ENCODE measurements at regions not wholly inside any gene's neighbourhood (a gene's known extent, or its start where the extent isn't known, plus 50 kb on each side); places are given as distances from the start of the nearest gene placed in this dataset.

DNA sequence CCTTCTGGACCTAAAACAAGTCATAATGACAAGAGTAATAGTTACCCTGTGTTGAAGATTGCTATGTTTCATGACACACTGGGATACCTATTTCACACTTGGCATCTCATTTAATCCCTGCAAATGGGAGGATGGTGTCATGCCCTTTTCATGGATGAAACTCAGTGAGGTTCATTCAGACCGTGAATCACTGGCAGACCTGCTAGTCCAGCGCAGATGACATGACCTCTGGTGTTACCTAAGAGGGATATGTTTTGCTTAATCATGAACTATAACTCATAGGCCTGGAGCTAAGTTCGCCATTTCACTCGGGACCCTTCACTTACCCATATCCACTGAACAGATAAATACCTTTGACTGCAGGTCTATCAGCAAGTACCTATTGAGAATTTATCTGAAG is 286.6 kb upstream of the FMN2 start:
- Histone ChIP-seq H4K20me1 (ENCODE audit: low read depth, low read length) (no peaks in the 10 kb centered on the region), H2AFZ (ENCODE audit: low read depth, low read length, severe bottlenecking) (no peak overlapping the region), H3K9me2 (replicated peaks; ENCODE audit: insufficient read depth, low read length) (no peaks in the 10 kb centered on the region), H3K4me3 (ENCODE audit: insufficient read depth, low read length, poor library complexity, severe bottlenecking) (no peak overlapping the region), H3K27ac (ENCODE audit: low read depth, low read length) (no peak overlapping the region), H3K9ac (ENCODE audit: low read length) (no peak overlapping the region), H3K9me3 (ENCODE audit: insufficient read depth, low read length) (no peaks in the 10 kb centered on the region), H3K4me2 (ENCODE audit: low read depth, low read length, poor library complexity, severe bottlenecking) (no peak overlapping the region), H3K36me3 (ENCODE audit: low read length) (no peaks in the 10 kb centered on the region), H3K79me2 (ENCODE audit: insufficient read depth, low read length) (no peaks in the 10 kb centered on the region), H3F3A (ENCODE audit: insufficient read depth) (no peaks in the 10 kb centered on the region), H3K27me3 (ENCODE audit: low read length) (no peaks in the 10 kb centered on the region)
- no peak for TF ChIP-seq EZH2phosphoT487 (conservative IDR thresholded peaks at IDR 0.05; ENCODE audit: low read length)
- TF ChIP-seq, protein P1, sequence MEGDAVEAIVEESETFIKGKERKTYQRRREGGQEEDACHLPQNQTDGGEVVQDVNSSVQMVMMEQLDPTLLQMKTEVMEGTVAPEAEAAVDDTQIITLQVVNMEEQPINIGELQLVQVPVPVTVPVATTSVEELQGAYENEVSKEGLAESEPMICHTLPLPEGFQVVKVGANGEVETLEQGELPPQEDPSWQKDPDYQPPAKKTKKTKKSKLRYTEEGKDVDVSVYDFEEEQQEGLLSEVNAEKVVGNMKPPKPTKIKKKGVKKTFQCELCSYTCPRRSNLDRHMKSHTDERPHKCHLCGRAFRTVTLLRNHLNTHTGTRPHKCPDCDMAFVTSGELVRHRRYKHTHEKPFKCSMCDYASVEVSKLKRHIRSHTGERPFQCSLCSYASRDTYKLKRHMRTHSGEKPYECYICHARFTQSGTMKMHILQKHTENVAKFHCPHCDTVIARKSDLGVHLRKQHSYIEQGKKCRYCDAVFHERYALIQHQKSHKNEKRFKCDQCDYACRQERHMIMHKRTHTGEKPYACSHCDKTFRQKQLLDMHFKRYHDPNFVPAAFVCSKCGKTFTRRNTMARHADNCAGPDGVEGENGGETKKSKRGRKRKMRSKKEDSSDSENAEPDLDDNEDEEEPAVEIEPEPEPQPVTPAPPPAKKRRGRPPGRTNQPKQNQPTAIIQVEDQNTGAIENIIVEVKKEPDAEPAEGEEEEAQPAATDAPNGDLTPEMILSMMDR (IDR thresholded peaks at IDR 0.05; ENCODE audit: insufficient read depth, low read length, poor library complexity, severe bottlenecking), result no peak

DNA sequence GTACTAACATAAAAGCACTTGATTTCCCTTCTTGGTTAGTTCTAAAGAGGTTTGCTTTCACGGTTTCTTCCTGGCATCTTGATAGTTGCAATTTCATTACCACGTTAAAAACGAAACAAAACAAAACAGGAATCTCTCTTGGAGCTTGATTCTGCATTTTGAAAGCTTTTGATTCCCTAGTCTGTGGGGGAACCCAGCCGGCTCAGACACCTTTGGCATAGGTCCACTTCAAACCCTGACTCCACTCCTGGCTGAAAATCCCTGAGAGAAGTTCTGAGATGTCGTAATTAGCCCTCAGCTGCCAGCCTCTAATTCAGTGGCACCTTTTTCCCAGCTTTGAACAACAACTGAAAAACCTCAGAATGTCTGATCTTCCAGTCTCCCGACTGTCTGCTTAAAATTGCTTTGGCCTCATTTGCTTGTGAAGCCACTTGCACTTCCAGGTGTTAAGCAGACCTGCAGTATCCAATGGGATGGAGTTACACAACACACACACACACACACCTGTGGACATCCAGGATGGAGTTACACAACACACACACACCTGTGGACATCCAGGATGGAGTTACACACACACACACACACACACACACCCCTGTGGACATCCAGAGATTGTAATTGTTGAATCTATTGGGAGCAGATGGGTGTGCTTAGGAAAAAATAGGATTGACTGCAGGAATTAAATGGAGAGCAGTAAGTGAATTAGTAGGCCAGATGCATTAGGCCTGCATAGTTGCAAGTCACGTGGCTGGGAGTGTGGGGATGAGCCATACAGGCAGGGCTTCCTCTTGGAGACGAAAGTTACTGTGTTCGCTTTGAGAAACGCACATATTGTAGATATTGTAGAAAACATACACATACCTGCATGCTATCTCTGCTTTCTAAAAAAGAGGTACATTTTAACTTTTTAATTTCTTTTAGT is 285.6 kb upstream of the FMN2 start:
- no peak overlapping the region for H3K27ac ChIP-seq (ENCODE audit: low read depth, low read length)
- no peaks in the 10 kb centered on the region for H3K9me2 ChIP-seq (replicated peaks; ENCODE audit: insufficient read depth, low read length)
- H4K20me1 ChIP-seq (ENCODE audit: low read depth, low read length), result no peaks in the 10 kb centered on the region
- TF ChIP-seq, protein P1 (IDR thresholded peaks at IDR 0.05; ENCODE audit: insufficient read depth, low read length, poor library complexity, severe bottlenecking), result no peak
- TF ChIP-seq EZH2phosphoT487 (conservative IDR thresholded peaks at IDR 0.05; ENCODE audit: low read length), result no peak
- H3K4me2 ChIP-seq (ENCODE audit: low read depth, low read length, poor library complexity, severe bottlenecking), result no peak overlapping the region
- no peaks in the 10 kb centered on the region for H3K27me3 ChIP-seq (ENCODE audit: low read length)
- no peak overlapping the region for H2AFZ ChIP-seq (ENCODE audit: low read depth, low read length, severe bottlenecking)
- no peak overlapping the region for H3K9ac ChIP-seq (ENCODE audit: low read length)
- H3K79me2 ChIP-seq (ENCODE audit: insufficient read depth, low read length), result no peaks in the 10 kb centered on the region
- H3F3A ChIP-seq (ENCODE audit: insufficient read depth), result no peaks in the 10 kb centered on the region
- H3K36me3 ChIP-seq (ENCODE audit: low read length), result no peaks in the 10 kb centered on the region
- H3K9me3 ChIP-seq (ENCODE audit: insufficient read depth, low read length), result no peaks in the 10 kb centered on the region
- no peak overlapping the region for H3K4me3 ChIP-seq (ENCODE audit: insufficient read depth, low read length, poor library complexity, severe bottlenecking)

DNA sequence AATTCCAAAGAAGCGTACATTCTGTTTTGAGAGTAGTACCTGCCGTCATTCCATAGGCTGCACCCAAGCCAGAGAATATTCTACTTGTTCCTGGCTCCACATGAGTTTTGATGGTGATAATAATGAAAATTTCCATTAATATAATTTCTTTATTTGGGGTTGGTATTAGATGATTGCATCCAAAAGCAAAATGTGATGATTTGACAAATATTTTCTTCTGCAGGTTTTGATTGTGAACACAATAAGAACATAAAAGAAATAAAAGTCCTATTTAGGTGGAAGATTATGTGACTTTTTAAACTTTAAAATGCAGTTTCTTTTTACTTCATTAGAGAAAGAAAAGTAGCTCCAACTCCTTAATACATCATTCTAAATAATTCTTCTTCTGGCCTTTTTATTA is 284.8 kb upstream of the FMN2 start:
- H3K27ac ChIP-seq (ENCODE audit: low read depth, low read length), result no peak overlapping the region
- H3K27me3 ChIP-seq (ENCODE audit: low read length), result no peaks in the 10 kb centered on the region
- no peaks in the 10 kb centered on the region for H3K36me3 ChIP-seq (ENCODE audit: low read length)
- no peaks in the 10 kb centered on the region for H4K20me1 ChIP-seq (ENCODE audit: low read depth, low read length)
- no peak overlapping the region for H3K9ac ChIP-seq (ENCODE audit: low read length)
- no peaks in the 10 kb centered on the region for H3K9me3 ChIP-seq (ENCODE audit: insufficient read depth, low read length)
- H2AFZ ChIP-seq (ENCODE audit: low read depth, low read length, severe bottlenecking), result no peak overlapping the region
- no peaks in the 10 kb centered on the region for H3K9me2 ChIP-seq (replicated peaks; ENCODE audit: insufficient read depth, low read length)
- no peaks in the 10 kb centered on the region for H3K79me2 ChIP-seq (ENCODE audit: insufficient read depth, low read length)
- H3K4me2 ChIP-seq (ENCODE audit: low read depth, low read length, poor library complexity, severe bottlenecking), result no peak overlapping the region
- TF ChIP-seq EZH2phosphoT487 (conservative IDR thresholded peaks at IDR 0.05; ENCODE audit: low read length), result no peak
- TF ChIP-seq, protein P1 (IDR thresholded peaks at IDR 0.05; ENCODE audit: insufficient read depth, low read length, poor library complexity, severe bottlenecking), result no peak
- H3F3A ChIP-seq (ENCODE audit: insufficient read depth), result no peaks in the 10 kb centered on the region
- no peak overlapping the region for H3K4me3 ChIP-seq (ENCODE audit: insufficient read depth, low read length, poor library complexity, severe bottlenecking)
